ENCODE measurements at regions not wholly inside any gene's neighbourhood (a gene's known extent, or its start where the extent isn't known, plus 50 kb on each side); places are given as distances from the start of the nearest gene placed in this dataset.
"Not testable (repeated sequence)": the region's sequence is repeated elsewhere in the genome, so short reads cannot be mapped to it uniquely, and the experiment has no call there.

GRCh38 chr10:20396205-20396604, 500.9 kb downstream of the NEBL start:
- no peak for DNase-seq

GRCh38 chr10:20391629-20392028, 505.5 kb downstream of the NEBL start:
- no peak for DNase-seq

- DNase-seq = no peak
Measured at GRCh38 chr10:20381761-20382160, 515.4 kb downstream of the NEBL start.

GRCh38 chr10:20380401-20380800, 516.7 kb downstream of the NEBL start:
- no peak for DNase-seq

- no peak for DNase-seq
Measured at GRCh38 chr10:20372748-20373147, 524.4 kb downstream of the NEBL start.

GRCh38 chr10:20370977-20371533, 526.1 kb downstream of the NEBL start:
- DNase-seq = not testable (repeated sequence)

GRCh38 chr10:20369863-20370736, 527.0 kb downstream of the NEBL start:
- no peak for DNase-seq

- no peak for DNase-seq
Measured at GRCh38 chr10:20363684-20364083, 533.4 kb downstream of the NEBL start.

GRCh38 chr10:20355915-20356314, 539.7 kb downstream of the PLXDC2 start:
- no peak for DNase-seq

- DNase-seq = no peak
Measured at GRCh38 chr10:20355011-20355410, 538.8 kb downstream of the PLXDC2 start.

- no peak for DNase-seq
Measured at GRCh38 chr10:20354166-20354565, 537.9 kb downstream of the PLXDC2 start.

- DNase-seq = no peak
Measured at GRCh38 chr10:20350509-20350908, 534.3 kb downstream of the PLXDC2 start.

- DNase-seq = peak in 1 of 14 donors; percentile 0
Measured at GRCh38 chr10:20343036-20343435, 526.8 kb downstream of the PLXDC2 start.

All from C1 segment of cervical spinal cord (tissue), 14 donors.